ENCODE measurements at regions not wholly inside any gene's neighbourhood (a gene's known extent, or its start where the extent isn't known, plus 50 kb on each side); places are given as distances from the start of the nearest gene placed in this dataset.
"Not testable (repeated sequence)": the region's sequence is repeated elsewhere in the genome, so short reads cannot be mapped to it uniquely, and the experiment has no call there.

GRCh38 chr16:13838401-13839190 lies 81.4 kb upstream of the ERCC4 start:
- FAIRE-seq (no peak), DNase-seq (ENCODE audit: insufficient read length) (no peak)
- TF ChIP-seq POLR2AphosphoS5 (IDR thresholded peaks at IDR 0.05; ENCODE audit: low read depth, low read length), result no peak
- no peak for TF ChIP-seq TAF1 (IDR thresholded peaks at IDR 0.05; ENCODE audit: borderline replicate concordance, low read depth, low read length)
- TF ChIP-seq POLR2A (IDR thresholded peaks at IDR 0.05; ENCODE audit: low read depth, low read length), result no peak

DNA sequence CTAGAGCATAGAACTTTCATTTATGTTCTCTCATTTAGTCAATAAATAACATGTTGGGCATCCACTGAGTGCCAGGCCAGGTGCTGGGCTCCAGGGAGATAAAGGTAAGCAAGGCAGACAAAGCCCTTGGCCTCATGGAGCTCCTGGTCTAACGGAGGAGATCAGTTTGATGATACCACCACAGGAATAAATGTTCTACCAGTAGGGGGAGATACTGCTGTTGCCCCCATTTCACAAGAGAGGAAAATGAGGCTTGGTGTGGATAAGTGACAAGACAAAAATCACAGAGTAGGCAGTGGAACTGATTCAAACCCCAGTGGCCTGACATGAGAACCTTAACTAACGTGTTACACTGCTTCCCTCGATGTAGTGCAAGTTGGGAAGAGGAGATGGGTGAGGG lies 80.4 kb upstream of the ERCC4 start:
- TF ChIP-seq TAF1 (IDR thresholded peaks at IDR 0.05; ENCODE audit: borderline replicate concordance, low read depth, low read length) (no peak), POLR2A (IDR thresholded peaks at IDR 0.05; ENCODE audit: low read depth, low read length) (no peak), POLR2AphosphoS5 (IDR thresholded peaks at IDR 0.05; ENCODE audit: low read depth, low read length) (no peak)
- DNase-seq (ENCODE audit: insufficient read length), result no peak
- FAIRE-seq, result no peak

DNA sequence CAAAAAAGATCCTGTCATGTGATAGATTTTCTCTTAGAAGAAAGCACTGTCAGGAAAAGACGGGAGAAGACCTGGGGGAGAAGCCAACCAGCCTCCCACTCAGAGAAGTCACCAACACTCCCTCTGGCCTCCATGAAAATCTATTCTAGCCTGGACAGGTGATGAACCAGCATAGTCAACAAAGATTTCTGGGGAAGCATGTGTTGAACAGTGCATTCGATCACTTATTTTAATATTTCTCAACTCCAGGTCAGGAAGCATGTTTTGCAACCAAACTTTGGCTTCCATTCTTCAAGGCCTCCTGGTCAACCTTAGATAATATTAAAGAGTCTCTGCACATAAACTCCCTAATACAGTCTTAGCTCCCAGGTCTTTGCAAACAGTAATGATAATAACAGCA lies 74.7 kb upstream of the ERCC4 start:
- FAIRE-seq (no peak), DNase-seq (ENCODE audit: insufficient read length) (no peak)
- TF ChIP-seq POLR2AphosphoS5 (IDR thresholded peaks at IDR 0.05; ENCODE audit: low read depth, low read length) (no peak), TAF1 (IDR thresholded peaks at IDR 0.05; ENCODE audit: borderline replicate concordance, low read depth, low read length) (no peak), POLR2A (IDR thresholded peaks at IDR 0.05; ENCODE audit: low read depth, low read length) (no peak)

GRCh38 chr16:13848795-13849194 lies 71.2 kb upstream of the ERCC4 start:
- TF ChIP-seq POLR2A (IDR thresholded peaks at IDR 0.05; ENCODE audit: low read depth, low read length), result no peak
- no peak for TF ChIP-seq TAF1 (IDR thresholded peaks at IDR 0.05; ENCODE audit: borderline replicate concordance, low read depth, low read length)
- TF ChIP-seq POLR2AphosphoS5 (IDR thresholded peaks at IDR 0.05; ENCODE audit: low read depth, low read length), result no peak
- DNase-seq (ENCODE audit: insufficient read length), result no peak

DNA sequence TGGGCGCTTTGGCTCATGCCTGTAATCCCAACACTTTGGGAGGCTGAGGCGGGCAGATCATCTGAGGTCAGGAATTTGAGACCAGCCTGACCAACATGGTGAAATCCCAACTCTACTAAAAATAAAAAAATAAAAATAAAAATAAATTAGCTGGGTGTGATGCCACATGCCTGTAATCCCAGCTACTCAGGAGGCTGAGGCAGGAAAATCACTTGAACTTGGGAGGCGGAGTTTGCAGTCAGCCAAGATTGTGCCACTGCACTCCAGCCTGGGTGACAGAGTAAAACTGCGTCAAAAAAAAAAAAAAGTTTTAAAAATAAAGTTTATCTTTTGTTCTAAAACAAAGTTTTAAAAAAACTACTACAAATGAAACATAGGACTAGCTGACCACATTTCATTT lies 69.8 kb upstream of the ERCC4 start:
- FAIRE-seq, result not testable (repeated sequence)

More at GRCh38 chr16:13848795-13849194, 71.2 kb upstream of the ERCC4 start:
- FAIRE-seq, result no peak

DNA sequence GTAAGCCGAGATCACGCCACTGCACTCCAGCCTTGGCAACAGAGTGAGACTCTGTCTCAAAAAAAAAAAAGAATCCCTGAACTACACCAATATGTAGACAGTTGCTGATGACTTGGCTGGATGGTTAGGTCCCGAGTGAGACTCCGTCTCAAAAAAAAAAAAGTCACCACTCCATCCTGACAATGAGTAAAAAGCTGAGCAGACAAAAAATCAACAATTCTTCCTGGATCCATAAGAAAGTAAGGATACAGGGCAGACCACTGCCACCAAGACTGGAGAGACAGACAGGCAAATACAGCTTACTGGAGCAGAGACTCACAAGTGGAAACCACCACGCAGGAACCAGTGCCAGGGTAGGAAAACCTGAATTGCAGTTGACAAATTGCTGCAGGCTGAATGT lies 67.1 kb upstream of the ERCC4 start:
- TF ChIP-seq TAF1 (IDR thresholded peaks at IDR 0.05; ENCODE audit: borderline replicate concordance, low read depth, low read length) (no peak), POLR2A (IDR thresholded peaks at IDR 0.05; ENCODE audit: low read depth, low read length) (no peak), POLR2AphosphoS5 (IDR thresholded peaks at IDR 0.05; ENCODE audit: low read depth, low read length) (no peak)
- FAIRE-seq (no peak), DNase-seq (ENCODE audit: insufficient read length) (no peak)

More for the DNA sequence above, 69.8 kb upstream of the ERCC4 start:
- not testable (repeated sequence) for DNase-seq (ENCODE audit: insufficient read length)

DNA sequence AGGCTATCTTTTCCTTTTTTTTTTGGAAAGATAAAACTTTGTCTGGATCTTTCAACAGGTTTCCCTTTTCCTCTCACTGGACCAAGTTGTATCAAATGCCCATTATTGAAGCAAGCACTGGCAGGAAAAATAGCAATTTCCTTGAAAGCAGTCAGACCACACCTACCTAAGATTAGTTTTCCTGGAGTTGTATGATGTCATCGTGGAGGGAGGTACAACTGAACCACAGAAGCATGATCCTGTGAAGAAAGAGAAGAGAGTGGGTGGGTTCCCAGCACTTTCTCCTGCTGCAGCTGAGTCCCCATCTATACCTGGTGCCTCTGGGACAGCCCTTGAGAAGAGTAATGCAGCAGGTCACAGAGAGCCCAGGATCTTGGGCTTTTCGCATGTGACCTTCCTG lies 63.6 kb upstream of the ERCC4 start:
- DNase-seq (ENCODE audit: insufficient read length), result no peak
- no peak for FAIRE-seq
- TF ChIP-seq POLR2AphosphoS5 (IDR thresholded peaks at IDR 0.05; ENCODE audit: low read depth, low read length) (no peak), TAF1 (IDR thresholded peaks at IDR 0.05; ENCODE audit: borderline replicate concordance, low read depth, low read length) (no peak), POLR2A (IDR thresholded peaks at IDR 0.05; ENCODE audit: low read depth, low read length) (no peak)

DNA sequence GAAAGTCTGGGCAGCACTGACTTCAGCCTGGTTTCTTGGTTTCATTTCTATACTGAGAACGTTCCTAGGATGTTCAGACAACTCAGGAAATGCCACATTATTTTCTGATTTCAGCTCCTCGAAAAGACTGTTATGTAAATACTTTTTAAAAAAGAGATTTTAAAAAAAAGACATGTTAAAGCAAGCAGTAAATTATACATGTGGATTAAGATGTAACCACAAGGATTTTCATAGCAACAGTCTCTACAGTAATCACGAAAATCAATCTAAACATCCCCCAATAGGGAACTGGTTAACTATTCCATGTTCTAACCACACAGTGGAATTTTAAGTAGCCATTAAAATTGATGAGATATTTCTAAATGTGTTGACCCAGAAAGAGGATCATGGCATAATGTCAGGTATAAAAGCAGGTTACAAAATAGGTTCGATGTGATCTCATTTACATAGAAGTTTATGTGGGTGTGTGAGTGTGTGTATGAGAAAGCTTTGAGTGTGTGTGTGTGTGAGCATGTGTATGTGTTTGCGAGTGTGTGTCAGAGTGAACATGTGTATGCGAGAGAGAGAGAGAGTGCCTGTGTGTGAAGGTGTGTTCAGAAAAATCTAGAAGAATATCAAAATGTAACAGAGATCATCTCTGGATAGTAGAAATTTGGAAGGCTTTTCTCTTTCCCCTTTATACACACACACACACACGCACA lies 63.0 kb upstream of the ERCC4 start:
- no peak for TF ChIP-seq POLR2A (IDR thresholded peaks at IDR 0.05; ENCODE audit: low read depth, low read length)
- no peak for TF ChIP-seq POLR2AphosphoS5 (IDR thresholded peaks at IDR 0.05; ENCODE audit: low read depth, low read length)
- no peak for TF ChIP-seq TAF1 (IDR thresholded peaks at IDR 0.05; ENCODE audit: borderline replicate concordance, low read depth, low read length)
- FAIRE-seq, result no peak

GRCh38 chr16:13858873-13859580 lies 60.9 kb upstream of the ERCC4 start:
- TF ChIP-seq POLR2AphosphoS5 (IDR thresholded peaks at IDR 0.05; ENCODE audit: low read depth, low read length) (no peak), POLR2A (IDR thresholded peaks at IDR 0.05; ENCODE audit: low read depth, low read length) (no peak), TAF1 (IDR thresholded peaks at IDR 0.05; ENCODE audit: borderline replicate concordance, low read depth, low read length) (no peak)
- DNase-seq (ENCODE audit: insufficient read length) (no peak), FAIRE-seq (no peak)

More for the DNA sequence above, 63.0 kb upstream of the ERCC4 start:
- DNase-seq (ENCODE audit: insufficient read length), result no peak

DNA sequence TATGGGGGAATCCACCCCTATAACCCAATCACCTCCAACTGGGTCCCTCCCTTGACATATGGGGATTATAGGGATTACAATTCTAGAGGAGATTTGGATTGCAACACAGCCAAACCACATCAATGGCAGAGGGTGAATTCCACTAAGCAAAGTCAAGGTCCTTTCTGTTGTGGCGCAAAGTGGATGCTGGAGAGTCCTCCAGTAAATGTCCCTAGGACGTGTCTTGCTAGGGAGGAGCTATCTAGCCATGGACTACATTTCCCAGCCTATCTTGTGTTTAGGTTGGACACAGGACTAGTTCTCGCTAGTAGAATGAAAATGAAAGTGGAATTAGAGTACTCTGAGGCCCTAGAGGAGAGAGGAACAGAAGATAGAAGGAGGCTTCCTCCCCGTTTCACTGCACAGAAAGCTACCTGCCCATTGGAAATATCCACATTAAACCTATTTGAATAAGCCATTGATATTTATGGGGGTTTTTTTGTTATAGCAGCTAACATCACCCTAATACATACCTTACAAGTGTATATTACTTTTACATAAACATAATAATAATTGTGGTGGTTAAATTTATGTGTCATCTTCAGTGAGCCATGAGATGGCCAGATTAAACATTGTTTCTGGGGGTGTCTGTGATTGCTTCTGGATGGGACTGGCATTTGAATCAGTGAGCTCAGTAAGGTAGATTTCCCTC lies 56.7 kb upstream of the ERCC4 start:
- TF ChIP-seq POLR2AphosphoS5 (IDR thresholded peaks at IDR 0.05; ENCODE audit: low read depth, low read length) (no peak), POLR2A (IDR thresholded peaks at IDR 0.05; ENCODE audit: low read depth, low read length) (no peak)
- DNase-seq (ENCODE audit: insufficient read length) (no peak), FAIRE-seq (peak; percentile 56)

- FAIRE-seq (no peak), DNase-seq (ENCODE audit: insufficient read length) (no peak)
- TF ChIP-seq POLR2AphosphoS5 (IDR thresholded peaks at IDR 0.05; ENCODE audit: low read depth, low read length) (no peak), POLR2A (IDR thresholded peaks at IDR 0.05; ENCODE audit: low read depth, low read length) (no peak), TAF1 (IDR thresholded peaks at IDR 0.05; ENCODE audit: borderline replicate concordance, low read depth, low read length) (no peak)
Observed at GRCh38 chr16:13864689-13865088, 55.3 kb upstream of the ERCC4 start.
